ENCODE measurements at regions not wholly inside any gene's neighbourhood (a gene's known extent, or its start where the extent isn't known, plus 50 kb on each side); places are given as distances from the start of the nearest gene placed in this dataset.
"Not testable (repeated sequence)": the region's sequence is repeated elsewhere in the genome, so short reads cannot be mapped to it uniquely, and the experiment has no call there.

DNA sequence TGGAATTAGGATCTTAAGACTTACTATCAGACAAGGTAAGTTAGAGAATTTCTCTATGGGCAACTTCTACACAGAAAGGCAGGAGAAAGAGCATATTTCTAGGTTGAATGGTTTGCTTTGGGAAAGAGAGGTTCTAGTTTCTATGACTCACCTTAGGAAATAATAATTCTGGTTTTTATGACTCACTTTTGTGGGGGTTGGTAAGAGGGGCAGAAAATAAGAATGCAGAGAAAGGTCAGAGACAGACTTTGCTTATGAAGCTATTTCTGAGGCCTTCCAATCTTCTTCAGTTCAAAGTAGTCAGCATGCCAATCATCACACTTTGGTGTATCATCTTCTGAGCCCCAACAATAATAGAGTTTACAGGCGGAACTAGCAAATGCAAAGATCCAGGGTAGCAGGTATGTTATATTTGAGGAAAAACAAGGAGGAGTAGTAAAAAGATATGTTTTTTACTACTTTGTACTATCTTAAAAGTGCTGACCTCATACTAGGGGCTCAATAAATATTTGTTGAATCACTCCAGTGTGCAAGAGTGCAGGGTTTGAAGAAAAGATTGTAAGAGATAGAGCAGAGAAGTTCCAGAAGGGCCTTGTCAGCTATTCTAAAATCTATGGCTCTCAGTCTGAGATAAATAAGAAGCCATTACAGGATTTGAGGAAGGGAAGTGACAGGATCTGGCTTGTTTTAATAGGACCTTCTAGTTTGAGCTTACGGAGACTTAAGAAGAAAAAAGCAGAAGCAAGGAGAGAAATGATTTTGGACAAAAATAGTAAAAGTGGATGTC is 56.7 kb upstream of the LRFN5 start:
- Mint-ChIP-seq H3K4me3 (no peak overlapping the region), H3K4me1 (no peaks in the 10 kb centered on the region), H3K36me3 (ENCODE audit: low read depth) (no peaks in the 10 kb centered on the region), H3K27me3 (no peaks in the 10 kb centered on the region), H3K27ac (no peak overlapping the region)
- DNase-seq: no peak
- no peak for ATAC-seq
- H3K9me3 ChIP-seq (ENCODE audit: control insufficient read depth, low read length, poor library complexity, severe bottlenecking): no peaks in the 10 kb centered on the region

DNA sequence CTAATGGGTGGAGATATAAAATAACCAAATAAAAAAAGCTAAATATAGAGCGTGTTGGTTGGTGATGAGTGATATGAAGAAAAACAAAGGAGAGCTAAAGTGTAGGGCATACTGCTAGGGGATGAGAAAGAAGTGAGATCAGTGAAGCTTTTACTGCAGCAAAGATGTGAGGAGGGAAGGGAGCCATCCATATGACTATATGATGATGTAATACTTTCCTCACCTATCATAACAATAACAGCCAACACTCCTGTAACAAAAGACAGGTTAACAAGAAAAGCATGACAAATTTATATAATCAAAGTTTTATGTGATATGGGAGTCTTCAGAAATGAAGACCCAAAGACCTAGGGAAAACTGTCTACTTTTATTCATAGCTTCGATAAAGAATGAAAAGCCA is 57.4 kb upstream of the LRFN5 start:
- H3K27ac Mint-ChIP-seq: no peak overlapping the region
- no peak for ATAC-seq
- H3K36me3 Mint-ChIP-seq (ENCODE audit: low read depth): no peaks in the 10 kb centered on the region
- H3K9me3 ChIP-seq (ENCODE audit: control insufficient read depth, low read length, poor library complexity, severe bottlenecking): no peaks in the 10 kb centered on the region
- no peaks in the 10 kb centered on the region for H3K27me3 Mint-ChIP-seq
- no peak for DNase-seq
- H3K4me1 Mint-ChIP-seq: no peaks in the 10 kb centered on the region
- H3K4me3 Mint-ChIP-seq: no peak overlapping the region

DNA sequence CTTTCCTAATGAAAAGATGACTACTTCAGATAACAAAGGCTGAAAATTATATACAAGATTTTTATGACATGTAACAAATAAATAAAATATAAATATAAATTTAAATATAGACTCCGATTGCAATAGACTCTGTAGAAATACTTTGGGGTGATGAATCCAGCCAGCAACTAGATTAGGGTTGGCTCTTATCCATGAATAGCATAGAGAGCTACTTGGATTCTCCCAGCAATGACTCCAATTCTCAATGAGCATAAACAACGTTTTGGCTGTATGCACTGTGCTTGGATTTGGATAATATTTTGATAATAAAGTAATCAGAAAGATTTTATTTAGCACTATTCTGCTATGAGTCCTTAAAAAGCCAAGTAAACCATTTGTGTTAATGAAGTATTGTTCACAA is 58.0 kb upstream of the LRFN5 start:
- Mint-ChIP-seq H3K4me1 (no peaks in the 10 kb centered on the region), H3K27ac (no peak overlapping the region), H3K27me3 (no peaks in the 10 kb centered on the region), H3K36me3 (ENCODE audit: low read depth) (no peaks in the 10 kb centered on the region), H3K4me3 (no peak overlapping the region)
- H3K9me3 ChIP-seq (ENCODE audit: control insufficient read depth, low read length, poor library complexity, severe bottlenecking): no peaks in the 10 kb centered on the region
- no peak for ATAC-seq
- DNase-seq: no peak

DNA sequence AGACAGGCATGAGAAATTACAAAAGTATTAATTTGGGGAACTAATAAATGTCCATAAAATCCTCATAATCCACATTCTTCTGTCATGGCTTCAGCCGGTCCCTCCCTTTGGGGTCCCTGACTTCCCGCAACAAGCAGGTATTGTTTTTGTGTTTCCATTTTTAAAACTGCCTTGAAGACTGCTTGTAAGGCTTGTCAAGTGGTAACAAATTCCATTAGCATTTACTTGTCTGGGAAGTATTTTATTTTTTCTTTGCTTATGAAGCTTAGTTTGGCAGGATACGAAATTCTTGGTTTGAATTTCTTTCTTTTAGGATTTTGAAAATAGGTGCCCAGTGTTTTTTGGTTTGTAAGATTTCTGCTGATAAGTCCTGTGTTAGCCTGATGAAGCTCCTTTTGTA is 65.3 kb upstream of the LRFN5 start:
- H3K27me3 Mint-ChIP-seq: no peaks in the 10 kb centered on the region
- H3K36me3 Mint-ChIP-seq (ENCODE audit: low read depth): no peaks in the 10 kb centered on the region
- ATAC-seq: no peak
- no peaks in the 10 kb centered on the region for H3K9me3 ChIP-seq (ENCODE audit: control insufficient read depth, low read length, poor library complexity, severe bottlenecking)
- no peaks in the 10 kb centered on the region for H3K4me1 Mint-ChIP-seq
- no peak overlapping the region for H3K27ac Mint-ChIP-seq
- no peak for DNase-seq
- H3K4me3 Mint-ChIP-seq: no peak overlapping the region

DNA sequence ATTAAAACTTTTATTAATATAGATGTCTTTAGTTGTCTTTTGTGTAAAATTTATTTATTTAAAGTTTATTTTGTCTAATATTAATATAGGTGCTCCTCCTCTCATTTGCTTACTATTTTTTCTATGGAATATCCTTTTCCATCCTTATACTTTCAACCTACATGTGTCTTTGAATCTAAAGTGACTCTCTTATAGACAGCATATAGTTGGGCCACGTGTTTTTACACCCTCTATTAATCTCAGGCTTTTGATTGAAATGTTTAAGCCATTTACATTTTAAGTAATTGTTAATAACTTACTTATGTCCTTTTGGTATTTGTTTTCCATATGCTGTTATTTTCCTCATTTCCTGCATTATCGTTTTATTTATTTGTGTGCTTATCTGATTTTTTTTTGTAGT is 74.4 kb upstream of the LRFN5 start:
- no peaks in the 10 kb centered on the region for H3K36me3 Mint-ChIP-seq (ENCODE audit: low read depth)
- no peaks in the 10 kb centered on the region for H3K9me3 ChIP-seq (ENCODE audit: control insufficient read depth, low read length, poor library complexity, severe bottlenecking)
- H3K4me1 Mint-ChIP-seq: no peaks in the 10 kb centered on the region
- no peak overlapping the region for H3K4me3 Mint-ChIP-seq
- ATAC-seq (no peak), DNase-seq (no peak)
- H3K27me3 Mint-ChIP-seq: no peaks in the 10 kb centered on the region
- H3K27ac Mint-ChIP-seq: no peak overlapping the region

DNA sequence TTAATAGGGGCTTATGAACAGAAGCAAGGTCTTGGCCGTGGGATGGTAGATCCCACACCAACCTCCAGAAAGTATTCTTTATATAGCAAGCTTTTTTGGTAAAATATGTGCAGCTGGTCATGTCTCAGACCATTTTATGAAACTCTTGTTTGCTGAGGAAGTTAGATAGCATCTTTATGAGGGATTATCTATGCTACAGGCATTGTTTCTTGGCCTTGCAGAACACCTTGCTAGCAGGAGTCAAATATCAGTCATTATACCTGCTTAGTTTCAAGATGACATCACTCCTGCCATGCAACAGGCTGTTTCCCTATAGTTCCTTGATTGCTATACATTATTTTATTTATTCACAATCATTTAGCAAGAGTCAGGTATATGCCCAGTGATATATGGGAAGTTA is 84.8 kb upstream of the LRFN5 start:
- Mint-ChIP-seq H3K36me3 (ENCODE audit: low read depth) (no peaks in the 10 kb centered on the region), H3K27me3 (no peaks in the 10 kb centered on the region), H3K4me1 (no peaks in the 10 kb centered on the region), H3K27ac (no peak overlapping the region), H3K4me3 (no peak overlapping the region)
- H3K9me3 ChIP-seq (ENCODE audit: control insufficient read depth, low read length, poor library complexity, severe bottlenecking): no peaks in the 10 kb centered on the region
- no peak for ATAC-seq
- DNase-seq: no peak

DNA sequence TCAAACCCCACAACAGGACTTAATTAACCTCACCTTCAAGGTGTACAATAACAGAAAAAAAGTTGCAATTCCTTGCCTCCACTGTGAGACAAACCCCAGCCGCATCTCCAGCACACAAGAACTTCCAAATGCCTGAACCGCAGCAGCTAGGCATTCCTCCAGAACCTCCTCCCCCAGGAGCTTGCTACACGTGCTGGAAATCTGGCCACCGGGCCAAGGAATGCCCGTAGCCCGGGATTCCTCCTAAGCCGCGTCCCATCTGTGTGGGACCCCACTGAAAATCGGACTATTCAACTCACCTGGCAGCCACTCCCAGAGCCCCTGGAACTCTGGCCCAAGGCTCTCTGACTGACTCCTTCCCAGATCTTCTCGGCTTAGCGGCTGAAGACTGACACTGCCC is 88.6 kb upstream of the LRFN5 start:
- H3K36me3 Mint-ChIP-seq (ENCODE audit: low read depth); H3K4me1 Mint-ChIP-seq; H3K9me3 ChIP-seq (ENCODE audit: control insufficient read depth, low read length, poor library complexity, severe bottlenecking); DNase-seq; H3K4me3 Mint-ChIP-seq; H3K27me3 Mint-ChIP-seq; H3K27ac Mint-ChIP-seq; ATAC-seq: not testable (repeated sequence)

DNA sequence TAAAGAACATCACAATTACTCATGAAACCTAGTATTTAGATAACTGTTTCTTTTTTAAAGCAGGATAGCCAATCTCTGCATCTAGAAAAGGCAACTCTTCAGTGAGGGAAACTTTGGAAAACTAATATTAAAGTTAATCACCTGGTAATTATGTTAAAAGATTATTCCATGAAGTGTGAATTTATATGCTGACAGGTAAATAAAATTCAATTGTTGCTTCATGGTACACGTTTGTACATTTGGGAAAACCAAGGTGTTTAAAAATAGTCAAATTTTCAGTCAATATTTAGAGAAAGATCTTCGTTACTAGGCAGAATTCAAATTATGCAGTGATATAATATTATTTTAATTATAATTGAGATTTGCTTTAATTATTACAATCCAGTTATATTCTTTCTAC is 100.1 kb upstream of the LRFN5 start:
- Mint-ChIP-seq H3K27me3 (no peaks in the 10 kb centered on the region), H3K4me1 (no peaks in the 10 kb centered on the region), H3K27ac (no peak overlapping the region), H3K4me3 (no peak overlapping the region), H3K36me3 (ENCODE audit: low read depth) (no peaks in the 10 kb centered on the region)
- ATAC-seq: no peak
- DNase-seq: no peak
- no peaks in the 10 kb centered on the region for H3K9me3 ChIP-seq (ENCODE audit: control insufficient read depth, low read length, poor library complexity, severe bottlenecking)

DNA sequence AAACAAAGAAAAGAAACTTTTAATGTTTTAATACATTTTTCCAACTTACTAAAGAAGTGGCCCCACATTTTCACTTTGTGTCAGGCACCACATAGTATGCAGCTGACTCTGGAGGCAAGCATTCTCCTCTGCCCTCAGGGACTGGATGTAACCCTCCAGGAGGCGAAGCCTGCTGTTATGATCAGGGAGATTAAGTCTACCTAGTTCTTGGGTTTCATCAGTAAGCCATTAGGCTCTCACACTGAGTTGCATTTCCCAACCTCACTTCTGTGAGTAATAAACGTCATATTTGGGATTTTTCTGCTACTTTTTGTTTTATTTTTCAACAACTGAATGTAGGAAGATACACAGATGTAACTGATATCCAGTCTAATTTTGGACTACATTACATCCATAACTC is 101.2 kb upstream of the LRFN5 start:
- no peak overlapping the region for H3K27ac Mint-ChIP-seq
- H3K4me3 Mint-ChIP-seq: no peak overlapping the region
- H3K36me3 Mint-ChIP-seq (ENCODE audit: low read depth): no peaks in the 10 kb centered on the region
- no peaks in the 10 kb centered on the region for H3K27me3 Mint-ChIP-seq
- DNase-seq (no peak), ATAC-seq (no peak)
- H3K9me3 ChIP-seq (ENCODE audit: control insufficient read depth, low read length, poor library complexity, severe bottlenecking): no peaks in the 10 kb centered on the region
- H3K4me1 Mint-ChIP-seq: no peaks in the 10 kb centered on the region

DNA sequence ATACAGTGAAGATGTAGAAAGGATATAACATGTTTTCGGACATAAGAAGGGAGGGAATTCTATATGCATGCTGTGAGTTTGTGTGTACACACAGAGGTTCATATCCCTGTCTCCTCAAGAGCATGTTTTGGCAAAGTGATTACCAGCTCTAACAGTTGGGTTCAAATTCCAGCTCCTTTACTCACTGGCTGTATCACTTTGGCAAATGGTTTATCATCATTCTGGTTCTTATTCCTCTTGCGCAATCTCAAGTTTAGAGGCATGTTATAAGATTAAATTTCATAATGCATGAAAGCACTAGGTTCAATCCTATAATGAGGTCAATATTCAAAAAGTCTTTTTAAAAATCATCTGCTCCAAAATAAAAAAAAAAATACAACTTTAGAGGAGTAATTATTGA is 107.7 kb upstream of the LRFN5 start:
- Mint-ChIP-seq H3K36me3 (ENCODE audit: low read depth) (no peaks in the 10 kb centered on the region), H3K27ac (no peak overlapping the region), H3K4me1 (no peaks in the 10 kb centered on the region), H3K4me3 (no peak overlapping the region), H3K27me3 (no peaks in the 10 kb centered on the region)
- DNase-seq (no peak), ATAC-seq (no peak)
- no peaks in the 10 kb centered on the region for H3K9me3 ChIP-seq (ENCODE audit: control insufficient read depth, low read length, poor library complexity, severe bottlenecking)

DNA sequence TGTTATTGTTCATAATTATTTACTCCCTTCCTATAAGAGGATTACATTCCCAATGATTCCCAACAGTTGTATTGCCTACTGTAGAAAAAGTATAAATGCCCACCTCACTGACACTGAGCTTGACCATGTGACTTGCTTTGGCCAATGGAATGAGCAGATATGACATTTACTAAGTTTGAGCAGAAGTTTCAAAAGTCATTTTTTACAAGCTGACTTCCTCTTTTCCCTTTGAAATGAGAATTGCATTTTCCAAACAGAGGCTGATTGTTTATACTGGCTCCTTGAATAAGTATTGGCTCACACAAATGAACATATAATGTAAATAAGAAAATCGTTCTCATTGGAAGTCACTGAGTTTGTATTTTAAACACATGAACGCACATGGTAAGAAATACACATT is 116.4 kb upstream of the LRFN5 start:
- Mint-ChIP-seq H3K36me3 (ENCODE audit: low read depth) (no peaks in the 10 kb centered on the region), H3K27me3 (no peaks in the 10 kb centered on the region), H3K4me1 (no peaks in the 10 kb centered on the region), H3K27ac (no peak overlapping the region), H3K4me3 (no peak overlapping the region)
- no peaks in the 10 kb centered on the region for H3K9me3 ChIP-seq (ENCODE audit: control insufficient read depth, low read length, poor library complexity, severe bottlenecking)
- DNase-seq (no peak), ATAC-seq (no peak)

DNA sequence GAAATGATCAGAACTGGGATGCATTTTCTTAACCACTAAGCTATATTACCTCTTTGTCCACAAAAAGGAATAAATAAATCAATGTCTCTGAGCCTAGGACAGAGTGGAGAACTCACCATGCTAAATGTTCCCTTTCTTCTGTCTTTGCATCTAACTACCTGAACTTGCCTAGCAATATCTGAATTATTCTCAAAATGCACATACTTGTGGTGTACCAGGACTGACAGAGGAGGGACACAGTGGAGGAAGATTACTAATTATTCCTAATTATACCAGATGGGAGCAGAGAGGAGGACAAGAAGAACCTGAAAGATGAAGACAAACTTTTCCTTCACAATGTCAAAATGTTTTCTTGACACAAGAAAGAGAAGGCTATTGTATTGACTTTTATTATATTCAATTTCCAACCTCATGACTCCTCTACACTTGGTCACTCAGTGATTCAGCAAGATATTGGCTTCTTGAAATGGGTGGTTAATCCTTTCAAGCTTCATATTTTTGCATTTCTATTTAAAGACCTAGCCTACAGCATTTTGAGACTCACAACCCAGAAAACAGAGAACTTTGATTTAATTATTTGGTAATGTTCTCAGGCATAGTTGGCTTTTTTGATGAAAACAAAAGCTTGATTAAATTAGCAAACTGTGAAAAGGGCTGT is 117.2 kb upstream of the LRFN5 start:
- H3K9me3 ChIP-seq (ENCODE audit: control insufficient read depth, low read length, poor library complexity, severe bottlenecking): no peaks in the 10 kb centered on the region
- H3K27me3 Mint-ChIP-seq: no peaks in the 10 kb centered on the region
- no peaks in the 10 kb centered on the region for H3K36me3 Mint-ChIP-seq (ENCODE audit: low read depth)
- H3K4me1 Mint-ChIP-seq: no peaks in the 10 kb centered on the region
- H3K27ac Mint-ChIP-seq: no peak overlapping the region
- no peak overlapping the region for H3K4me3 Mint-ChIP-seq
- DNase-seq (no peak), ATAC-seq (no peak)

DNA sequence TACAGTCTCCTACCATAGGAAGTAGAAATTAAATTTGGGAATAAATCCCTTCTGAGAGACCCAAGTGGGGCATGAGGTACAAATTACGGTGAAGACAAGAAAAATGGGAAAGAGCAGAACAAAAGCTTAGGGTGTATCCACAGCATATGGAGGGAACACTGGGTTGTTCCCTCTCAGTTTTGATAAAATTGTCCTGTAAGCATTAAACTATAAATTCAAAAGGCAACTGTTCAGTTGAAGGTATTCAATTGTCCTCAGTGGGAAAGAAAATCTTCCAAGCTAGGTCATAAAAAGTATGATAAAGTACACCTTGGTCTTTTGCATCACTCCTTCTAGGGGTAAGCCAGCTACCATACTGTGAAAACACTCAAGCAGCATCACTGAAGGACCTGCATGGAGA is 118.3 kb upstream of the LRFN5 start:
- Mint-ChIP-seq H3K36me3 (ENCODE audit: low read depth) (no peaks in the 10 kb centered on the region), H3K4me3 (no peak overlapping the region)

DNA sequence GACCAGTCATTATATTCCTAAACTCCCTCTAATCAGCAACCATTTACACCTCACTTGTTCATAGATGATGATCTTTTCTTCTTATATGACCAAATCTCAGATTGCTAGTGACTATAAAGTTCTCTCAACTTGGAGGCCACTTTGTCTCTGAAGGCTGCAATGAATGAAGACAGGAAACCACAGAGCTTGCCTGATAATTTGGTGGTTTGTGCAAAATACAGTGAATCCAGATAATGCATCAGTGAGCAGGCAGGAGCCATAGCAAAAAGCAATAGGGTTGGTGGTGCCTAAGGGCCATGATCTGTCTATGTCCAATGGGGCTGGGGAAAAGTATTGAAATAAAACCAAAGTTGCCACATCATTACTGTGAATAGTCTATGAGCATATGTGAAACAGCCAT is 123.8 kb upstream of the LRFN5 start:
- H3K36me3 Mint-ChIP-seq (ENCODE audit: low read depth): no peaks in the 10 kb centered on the region
- H3K9me3 ChIP-seq (ENCODE audit: control insufficient read depth, low read length, poor library complexity, severe bottlenecking): no peaks in the 10 kb centered on the region
- H3K4me1 Mint-ChIP-seq: no peaks in the 10 kb centered on the region
- H3K27ac Mint-ChIP-seq: no peak overlapping the region
- H3K27me3 Mint-ChIP-seq: no peaks in the 10 kb centered on the region
- DNase-seq (no peak), ATAC-seq (no peak)
- no peak overlapping the region for H3K4me3 Mint-ChIP-seq

More for the DNA sequence above, 118.3 kb upstream of the LRFN5 start:
- no peak for ATAC-seq
- Mint-ChIP-seq H3K27ac (no peak overlapping the region), H3K27me3 (no peaks in the 10 kb centered on the region), H3K4me1 (no peaks in the 10 kb centered on the region)
- no peak for DNase-seq
- H3K9me3 ChIP-seq (ENCODE audit: control insufficient read depth, low read length, poor library complexity, severe bottlenecking): no peaks in the 10 kb centered on the region
